HEK293 (cell line): ENCODE measurements at regions not wholly inside any gene's neighbourhood (a gene's known extent, or its start where the extent isn't known, plus 50 kb on each side); places are given as distances from the start of the nearest gene placed in this dataset.

Source experiments
- CTCF ChIA-PET: fragments of 350-600 bp; formaldehyde crosslinking; extraction: SDS; loops from one replicate; lab custom pipeline; 2021; ENCODE audit warnings: antibody characterized with exemption; lab: Yijun Ruan, JAX
- POLR2A ChIA-PET: fragments of 300-600 bp; formaldehyde crosslinking; extraction: SDS; loops from one replicate; lab custom pipeline; 2020; ENCODE audit warnings: antibody characterized with exemption, inconsistent platforms; lab: Yijun Ruan, JAX
- H3K27ac ChIP-seq: fragments of 200-500 bp; sonication (Bioruptor generic); 2 replicates; pipeline ENCODE4 v1.5.1; 2014; ENCODE audit warnings: low read depth, low read length, control low read depth, inconsistent platforms; ENCODE audit errors: extremely low read depth
- H3K36me3 ChIP-seq, 2 experiments: fragments of 200-500 bp in 1 of 2; sonication (Bioruptor generic) in 1 of 2; 1 replicate in 1 of 2; 2 replicates in 1 of 2; pipeline ENCODE4 v1.5.1; 2014 to 2017; ENCODE audit warnings: inconsistent platforms in 2 of 2, low read length in 2 of 2; ENCODE audit not compliant: control insufficient read depth in 2 of 2, insufficient read depth in 1 of 2
- H3K4me1 ChIP-seq: fragments of 200-500 bp; sonication (Bioruptor generic); 2 replicates; pipeline ENCODE4 v1.5.1; 2014; ENCODE audit warnings: mild to moderate bottlenecking, low read length, inconsistent platforms; ENCODE audit not compliant: control insufficient read depth, insufficient read depth
- H3K4me3 ChIP-seq: 2 replicates; pipeline ENCODE4 v1.5.1; 2011; ENCODE audit warnings: low read depth, mild to moderate bottlenecking, control low read depth, low read length, moderate library complexity
- H3K9me3 ChIP-seq: fragments of 200-500 bp; sonication (Bioruptor generic); 2 replicates; pipeline ENCODE4 v1.5.1; 2014; ENCODE audit warnings: low read depth, low read length, inconsistent platforms; ENCODE audit not compliant: control insufficient read depth, insufficient read depth
- FEZF1 ChIP-seq: fragments of 450-650 bp; formaldehyde crosslinking; IDR thresholded peaks from 2 replicates; pipeline ENCODE4 v1.5.1; 2016; ENCODE audit warnings: missing biosample characterization, missing genetic modification characterization
- GLI2 ChIP-seq: fragments of 450-650 bp; formaldehyde crosslinking; IDR thresholded peaks from 2 replicates; pipeline ENCODE4; 2017; ENCODE audit warnings: missing biosample characterization, missing genetic modification characterization, low read depth, borderline replicate concordance
- HOXC10 ChIP-seq: sonication (generic); formaldehyde crosslinking; IDR thresholded peaks from 2 replicates; pipeline ENCODE4 v1.8.1; 2023; ENCODE audit warnings: mild to moderate bottlenecking, missing genetic modification reagents
- SALL2 ChIP-seq: fragments of 450-650 bp; formaldehyde crosslinking; IDR thresholded peaks from 2 replicates; pipeline ENCODE4 v1.5.0; 2017; ENCODE audit warnings: missing biosample characterization, mild to moderate bottlenecking, missing genetic modification characterization, borderline replicate concordance
- SCRT1 ChIP-seq: fragments of 450-650 bp; formaldehyde crosslinking; IDR thresholded peaks from 2 replicates; pipeline ENCODE4 v1.5.1; 2016; ENCODE audit warnings: missing biosample characterization, missing genetic modification characterization, borderline replicate concordance
- YY1 ChIP-seq: fragments of 450-650 bp; formaldehyde crosslinking; IDR thresholded peaks from 2 replicates; pipeline ENCODE4 v1.5.1; 2018; ENCODE audit warnings: missing biosample characterization, missing genetic modification characterization
- YY2 ChIP-seq: fragments of 450-650 bp; formaldehyde crosslinking; IDR thresholded peaks from 2 replicates; pipeline ENCODE4 v1.5.1; 2016; ENCODE audit warnings: missing biosample characterization, missing genetic modification characterization
- ZFP69B ChIP-seq: fragments of 450-650 bp; formaldehyde crosslinking; IDR thresholded peaks from 2 replicates; pipeline ENCODE4 v1.5.1; 2016; ENCODE audit warnings: missing biosample characterization, missing genetic modification characterization
- ZNF155 ChIP-seq: fragments of 450-650 bp; formaldehyde crosslinking; IDR thresholded peaks from 2 replicates; pipeline ENCODE4 v1.5.1; 2016; ENCODE audit warnings: missing biosample characterization, missing genetic modification characterization
- ZNF169 ChIP-seq: fragments of 450-650 bp; formaldehyde crosslinking; IDR thresholded peaks from 2 replicates; pipeline ENCODE4 v1.5.1; 2016; ENCODE audit warnings: missing biosample characterization, missing genetic modification characterization
- ZNF37A ChIP-seq: fragments of 450-650 bp; IDR thresholded peaks from 2 replicates; pipeline ENCODE4 v1.5.1; 2018; ENCODE audit warnings: missing biosample characterization, missing genetic modification characterization
- ZNF510 ChIP-seq: fragments of 450-650 bp; formaldehyde crosslinking; IDR thresholded peaks from 2 replicates; pipeline ENCODE4 v1.5.1; 2018; ENCODE audit warnings: mild to moderate bottlenecking, missing genetic modification characterization, missing biosample characterization; ENCODE audit not compliant: insufficient replicate concordance
- ZNF529 ChIP-seq: fragments of 450-650 bp; formaldehyde crosslinking; IDR thresholded peaks from 2 replicates; pipeline ENCODE4 v1.5.1; 2017; ENCODE audit warnings: missing genetic modification characterization, missing biosample characterization; ENCODE audit not compliant: insufficient replicate concordance
- ZNF624 ChIP-seq: fragments of 450-650 bp; formaldehyde crosslinking; IDR thresholded peaks from 2 replicates; pipeline ENCODE4 v1.5.1; 2017; ENCODE audit warnings: missing biosample characterization, missing genetic modification characterization
- ZNF626 ChIP-seq: fragments of 450-650 bp; sonication (Bioruptor Pico); formaldehyde crosslinking; IDR thresholded peaks from 2 replicates; pipeline ENCODE4 v1.5.1; 2018; ENCODE audit warnings: missing biosample characterization, missing genetic modification characterization, inconsistent platforms
- ZNF777 ChIP-seq: fragments of 450-650 bp; formaldehyde crosslinking; IDR thresholded peaks from 2 replicates; pipeline ENCODE4 v1.5.1; 2017; ENCODE audit warnings: missing biosample characterization, missing genetic modification characterization, borderline replicate concordance
- ZNF837 ChIP-seq: fragments of 450-650 bp; formaldehyde crosslinking; IDR thresholded peaks from 2 replicates; pipeline ENCODE4 v1.5.1; 2016; ENCODE audit warnings: missing biosample characterization, missing genetic modification characterization
- ZSCAN16 ChIP-seq: fragments of 450-650 bp; formaldehyde crosslinking; IDR thresholded peaks from 2 replicates; pipeline ENCODE4 v1.5.1; 2016; ENCODE audit warnings: missing biosample characterization, missing genetic modification characterization
- TF ChIP-seq, protein P1 (sequence below): fragments of 450-650 bp; IDR thresholded peaks from 2 replicates; pipeline ENCODE4 v1.5.1; 2018; ENCODE audit warnings: missing biosample characterization, mild to moderate bottlenecking, missing genetic modification characterization
- TF ChIP-seq, protein P2 (sequence below): fragments of 450-650 bp; formaldehyde crosslinking; IDR thresholded peaks from 2 replicates; pipeline ENCODE4 v1.5.1; 2016; ENCODE audit warnings: missing biosample characterization, missing genetic modification characterization
- TF ChIP-seq, protein P3 (sequence below): fragments of 450-650 bp; formaldehyde crosslinking; IDR thresholded peaks from 2 replicates; pipeline ENCODE4 v1.5.1; 2016; ENCODE audit warnings: missing biosample characterization, missing genetic modification characterization
- TF ChIP-seq, protein P4 (sequence below): sonication (generic); formaldehyde crosslinking; IDR thresholded peaks from 2 replicates; pipeline ENCODE4 v1.8.1; 2022; ENCODE audit warnings: mild to moderate bottlenecking, moderate library complexity, missing genetic modification reagents
- TF ChIP-seq, protein P5 (sequence below): fragments of 450-650 bp; formaldehyde crosslinking; IDR thresholded peaks from 2 replicates; pipeline ENCODE4 v1.5.1; 2016; ENCODE audit warnings: missing biosample characterization, missing genetic modification characterization, borderline replicate concordance

DNA sequence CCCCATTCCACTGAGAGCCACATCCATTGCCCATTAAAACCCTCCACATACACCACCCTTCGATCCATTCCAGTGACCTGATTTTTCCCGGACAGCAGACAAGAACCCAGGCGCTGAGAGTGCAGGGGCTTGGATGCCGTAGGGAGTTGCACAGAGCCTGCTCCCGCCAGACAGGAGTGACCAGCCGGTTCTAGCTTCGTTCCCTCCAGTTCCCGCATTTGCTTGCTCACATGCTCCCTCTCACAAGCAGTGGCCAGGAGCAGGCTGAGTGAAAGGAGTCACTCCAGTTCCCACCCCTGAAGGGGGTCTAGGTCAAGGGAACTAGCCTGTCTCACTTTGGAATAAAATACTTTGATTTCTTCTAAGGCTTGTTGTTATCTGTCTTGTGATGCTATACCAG is 119.5 kb downstream of the SKIDA1 start:
- H3K9me3 ChIP-seq, result no peaks in the 10 kb centered on the region
- POLR2A ChIA-PET, result no interaction called here
- TF ChIP-seq ZNF626, result no peak
- TF ChIP-seq, protein P1, sequence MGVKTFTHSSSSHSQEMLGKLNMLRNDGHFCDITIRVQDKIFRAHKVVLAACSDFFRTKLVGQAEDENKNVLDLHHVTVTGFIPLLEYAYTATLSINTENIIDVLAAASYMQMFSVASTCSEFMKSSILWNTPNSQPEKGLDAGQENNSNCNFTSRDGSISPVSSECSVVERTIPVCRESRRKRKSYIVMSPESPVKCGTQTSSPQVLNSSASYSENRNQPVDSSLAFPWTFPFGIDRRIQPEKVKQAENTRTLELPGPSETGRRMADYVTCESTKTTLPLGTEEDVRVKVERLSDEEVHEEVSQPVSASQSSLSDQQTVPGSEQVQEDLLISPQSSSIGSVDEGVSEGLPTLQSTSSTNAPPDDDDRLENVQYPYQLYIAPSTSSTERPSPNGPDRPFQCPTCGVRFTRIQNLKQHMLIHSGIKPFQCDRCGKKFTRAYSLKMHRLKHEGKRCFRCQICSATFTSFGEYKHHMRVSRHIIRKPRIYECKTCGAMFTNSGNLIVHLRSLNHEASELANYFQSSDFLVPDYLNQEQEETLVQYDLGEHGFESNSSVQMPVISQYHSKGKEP (tag by site-specific recombination), result no peak
- TF ChIP-seq ZSCAN16 (tag by site-specific recombination), result no peak
- TF ChIP-seq ZNF155 (tag by site-specific recombination), result no peak
- TF ChIP-seq, protein P2, sequence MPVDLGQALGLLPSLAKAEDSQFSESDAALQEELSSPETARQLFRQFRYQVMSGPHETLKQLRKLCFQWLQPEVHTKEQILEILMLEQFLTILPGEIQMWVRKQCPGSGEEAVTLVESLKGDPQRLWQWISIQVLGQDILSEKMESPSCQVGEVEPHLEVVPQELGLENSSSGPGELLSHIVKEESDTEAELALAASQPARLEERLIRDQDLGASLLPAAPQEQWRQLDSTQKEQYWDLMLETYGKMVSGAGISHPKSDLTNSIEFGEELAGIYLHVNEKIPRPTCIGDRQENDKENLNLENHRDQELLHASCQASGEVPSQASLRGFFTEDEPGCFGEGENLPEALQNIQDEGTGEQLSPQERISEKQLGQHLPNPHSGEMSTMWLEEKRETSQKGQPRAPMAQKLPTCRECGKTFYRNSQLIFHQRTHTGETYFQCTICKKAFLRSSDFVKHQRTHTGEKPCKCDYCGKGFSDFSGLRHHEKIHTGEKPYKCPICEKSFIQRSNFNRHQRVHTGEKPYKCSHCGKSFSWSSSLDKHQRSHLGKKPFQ (tag by site-specific recombination), result no peak
- no peak for TF ChIP-seq YY1 (tag by site-specific recombination)
- CTCF ChIA-PET, result interaction anchor here (0.6 kb wide), 1 partner anchor 327 kb away, joined by 3 read pairs; no protein-coding TSS in a partner anchor
- H3K27ac ChIP-seq, result no peak overlapping the region
- peaks cover 16% of the 10 kb centered on the region for H3K4me1 ChIP-seq
- no peak overlapping the region for H3K4me3 ChIP-seq
- no peaks in the 10 kb centered on the region for H3K36me3 ChIP-seq

DNA sequence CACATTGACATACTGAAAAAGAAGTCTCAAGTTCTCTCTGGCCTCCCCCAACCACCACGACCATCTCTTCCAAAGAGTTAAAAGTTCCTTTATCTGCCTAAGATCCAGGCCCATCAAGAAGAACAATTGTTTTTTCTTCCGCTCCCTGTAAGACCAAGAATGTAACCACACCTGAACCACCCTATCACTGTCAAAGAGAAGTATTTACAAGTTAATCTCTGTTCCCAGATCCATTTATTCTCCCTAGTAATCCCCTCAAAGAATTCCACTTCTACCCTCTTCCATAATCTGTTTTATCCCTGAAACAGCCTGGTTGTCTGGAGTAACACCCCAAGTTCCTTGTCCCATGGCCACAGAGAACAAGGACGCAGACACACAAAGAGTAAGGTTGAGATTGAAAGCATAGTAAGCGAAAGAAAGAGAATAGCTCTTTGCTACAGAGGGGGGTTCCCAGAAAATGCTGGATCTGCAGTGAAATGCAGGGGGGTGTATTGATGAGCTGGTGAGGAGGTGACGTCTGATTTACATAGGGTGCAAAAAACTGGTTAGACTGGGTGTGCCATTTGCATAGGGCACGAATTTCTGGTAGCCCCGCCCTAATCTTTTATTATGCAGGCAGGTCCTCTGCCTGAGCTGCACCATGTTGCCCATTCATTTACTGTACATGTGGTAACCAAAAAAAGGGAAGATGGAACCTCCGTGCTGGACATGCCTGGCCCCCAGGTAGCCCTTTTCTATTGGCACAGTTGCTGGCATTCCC is 122.0 kb downstream of the SKIDA1 start:
- CTCF ChIA-PET, result interaction anchor here (0.6 kb wide), 2 partner anchors 41 to 204 kb away, joined by 4 to 5 read pairs; no protein-coding TSS in a partner anchor
- Histone ChIP-seq H3K9me3 (no peaks in the 10 kb centered on the region), H3K36me3 (no peaks in the 10 kb centered on the region), H3K4me3 (no peak overlapping the region), H3K27ac (peak overlapping the region; percentile 52), H3K4me1 (peaks cover 32% of the 10 kb centered on the region)
- POLR2A ChIA-PET, result no interaction called here
- no peak for TF ChIP-seq ZNF37A (tag by site-specific recombination)
- no peak for TF ChIP-seq SALL2 (tag by site-specific recombination)
- TF ChIP-seq ZFP69B (tag by site-specific recombination), result no peak
- no peak for TF ChIP-seq FEZF1 (tag by site-specific recombination)
- TF ChIP-seq ZNF510 (tag by site-specific recombination), result no peak
- TF ChIP-seq ZNF169 (tag by site-specific recombination), result no peak
- no peak for TF ChIP-seq YY2 (tag by site-specific recombination)
- no peak for TF ChIP-seq ZNF777 (tag by site-specific recombination)
- no peak for TF ChIP-seq ZNF624 (tag by site-specific recombination)
- no peak for TF ChIP-seq SCRT1 (tag by site-specific recombination)
- TF ChIP-seq, protein P3, sequence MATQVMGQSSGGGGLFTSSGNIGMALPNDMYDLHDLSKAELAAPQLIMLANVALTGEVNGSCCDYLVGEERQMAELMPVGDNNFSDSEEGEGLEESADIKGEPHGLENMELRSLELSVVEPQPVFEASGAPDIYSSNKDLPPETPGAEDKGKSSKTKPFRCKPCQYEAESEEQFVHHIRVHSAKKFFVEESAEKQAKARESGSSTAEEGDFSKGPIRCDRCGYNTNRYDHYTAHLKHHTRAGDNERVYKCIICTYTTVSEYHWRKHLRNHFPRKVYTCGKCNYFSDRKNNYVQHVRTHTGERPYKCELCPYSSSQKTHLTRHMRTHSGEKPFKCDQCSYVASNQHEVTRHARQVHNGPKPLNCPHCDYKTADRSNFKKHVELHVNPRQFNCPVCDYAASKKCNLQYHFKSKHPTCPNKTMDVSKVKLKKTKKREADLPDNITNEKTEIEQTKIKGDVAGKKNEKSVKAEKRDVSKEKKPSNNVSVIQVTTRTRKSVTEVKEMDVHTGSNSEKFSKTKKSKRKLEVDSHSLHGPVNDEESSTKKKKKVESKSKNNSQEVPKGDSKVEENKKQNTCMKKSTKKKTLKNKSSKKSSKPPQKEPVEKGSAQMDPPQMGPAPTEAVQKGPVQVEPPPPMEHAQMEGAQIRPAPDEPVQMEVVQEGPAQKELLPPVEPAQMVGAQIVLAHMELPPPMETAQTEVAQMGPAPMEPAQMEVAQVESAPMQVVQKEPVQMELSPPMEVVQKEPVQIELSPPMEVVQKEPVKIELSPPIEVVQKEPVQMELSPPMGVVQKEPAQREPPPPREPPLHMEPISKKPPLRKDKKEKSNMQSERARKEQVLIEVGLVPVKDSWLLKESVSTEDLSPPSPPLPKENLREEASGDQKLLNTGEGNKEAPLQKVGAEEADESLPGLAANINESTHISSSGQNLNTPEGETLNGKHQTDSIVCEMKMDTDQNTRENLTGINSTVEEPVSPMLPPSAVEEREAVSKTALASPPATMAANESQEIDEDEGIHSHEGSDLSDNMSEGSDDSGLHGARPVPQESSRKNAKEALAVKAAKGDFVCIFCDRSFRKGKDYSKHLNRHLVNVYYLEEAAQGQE (tag by site-specific recombination), result no peak
- TF ChIP-seq HOXC10 (CRISPR knock-in tag), result no peak
- TF ChIP-seq, protein P4, sequence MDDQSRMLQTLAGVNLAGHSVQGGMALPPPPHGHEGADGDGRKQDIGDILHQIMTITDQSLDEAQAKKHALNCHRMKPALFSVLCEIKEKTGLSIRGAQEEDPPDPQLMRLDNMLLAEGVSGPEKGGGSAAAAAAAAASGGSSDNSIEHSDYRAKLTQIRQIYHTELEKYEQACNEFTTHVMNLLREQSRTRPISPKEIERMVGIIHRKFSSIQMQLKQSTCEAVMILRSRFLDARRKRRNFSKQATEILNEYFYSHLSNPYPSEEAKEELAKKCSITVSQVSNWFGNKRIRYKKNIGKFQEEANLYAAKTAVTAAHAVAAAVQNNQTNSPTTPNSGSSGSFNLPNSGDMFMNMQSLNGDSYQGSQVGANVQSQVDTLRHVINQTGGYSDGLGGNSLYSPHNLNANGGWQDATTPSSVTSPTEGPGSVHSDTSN (CRISPR knock-in tag), result no peak
- no peak for TF ChIP-seq ZNF837 (tag by site-specific recombination)
- no peak for TF ChIP-seq GLI2 (tag by site-specific recombination)
- TF ChIP-seq, protein P5, sequence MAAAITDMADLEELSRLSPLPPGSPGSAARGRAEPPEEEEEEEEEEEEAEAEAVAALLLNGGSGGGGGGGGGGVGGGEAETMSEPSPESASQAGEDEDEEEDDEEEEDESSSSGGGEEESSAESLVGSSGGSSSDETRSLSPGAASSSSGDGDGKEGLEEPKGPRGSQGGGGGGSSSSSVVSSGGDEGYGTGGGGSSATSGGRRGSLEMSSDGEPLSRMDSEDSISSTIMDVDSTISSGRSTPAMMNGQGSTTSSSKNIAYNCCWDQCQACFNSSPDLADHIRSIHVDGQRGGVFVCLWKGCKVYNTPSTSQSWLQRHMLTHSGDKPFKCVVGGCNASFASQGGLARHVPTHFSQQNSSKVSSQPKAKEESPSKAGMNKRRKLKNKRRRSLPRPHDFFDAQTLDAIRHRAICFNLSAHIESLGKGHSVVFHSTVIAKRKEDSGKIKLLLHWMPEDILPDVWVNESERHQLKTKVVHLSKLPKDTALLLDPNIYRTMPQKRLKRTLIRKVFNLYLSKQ (tag by site-specific recombination), result no peak
- no peak for TF ChIP-seq ZNF529
